Calu3 (cell line): ENCODE measurements at regions not wholly inside any gene's neighbourhood (a gene's known extent, or its start where the extent isn't known, plus 50 kb on each side); places are given as distances from the start of the nearest gene placed in this dataset.

ENCODE experiments used
- BruUV-seq: library from RNA; stranded (reverse); fragments of 400-500 nt; replicated peaks from 2 replicates; lab custom pipeline; 2021; lab: Mats Ljungman, UMichigan
- CTCF ChIA-PET: fragments of 300-600 bp; sonication (Branson Sonifier 250); formaldehyde crosslinking; loops from one replicate; lab custom pipeline; 2022; ENCODE audit warnings: antibody characterized with exemption; lab: Charles Lee
- DNase-seq: peaks from one replicate; pipeline ENCODE4 v3.0.0; 2022
- H3K27ac Mint-ChIP-seq: one replicate; pipeline ENCODE4 v1.8.0; 2022; ENCODE audit warnings: mixed read lengths; ENCODE audit not compliant: unreplicated experiment
- H3K27me3 Mint-ChIP-seq: one replicate; pipeline ENCODE4 v1.8.0; 2022; ENCODE audit warnings: mixed read lengths; ENCODE audit not compliant: unreplicated experiment
- H3K36me3 Mint-ChIP-seq: one replicate; pipeline ENCODE4 v1.8.0; 2022; ENCODE audit warnings: mild to moderate bottlenecking, moderate library complexity, mixed read lengths; ENCODE audit not compliant: insufficient read depth, unreplicated experiment
- H3K4me1 Mint-ChIP-seq: one replicate; pipeline ENCODE4 v1.8.0; 2022; ENCODE audit warnings: mild to moderate bottlenecking, low read depth, mixed read lengths; ENCODE audit not compliant: unreplicated experiment
- H3K4me3 Mint-ChIP-seq: one replicate; pipeline ENCODE4 v1.8.0; 2022; ENCODE audit warnings: mild to moderate bottlenecking, low read depth, moderate library complexity, mixed read lengths; ENCODE audit not compliant: unreplicated experiment
- H3K9me3 Mint-ChIP-seq: one replicate; pipeline ENCODE4 v1.8.0; 2022; ENCODE audit warnings: low read depth, mixed read lengths; ENCODE audit not compliant: unreplicated experiment
- CTCF ChIP-seq: fragments of 200-600 bp; IDR thresholded peaks from one replicate; pipeline ENCODE4 v1.8.0; 2022; ENCODE audit warnings: antibody characterized with exemption; ENCODE audit not compliant: unreplicated experiment
- intact Hi-C: fragments of 100-400 bp; cut with micrococcal nuclease; formaldehyde crosslinking; loops from one replicate; pipeline ENCODE4 v1.10.0; 2022; ENCODE audit not compliant: unreplicated experiment

GRCh38 chr9:75803130-75803529 is 87.3 kb upstream of the PCSK5 start:
- intact Hi-C loops = no loop called here
- H3K9me3 Mint-ChIP-seq = no peaks in the 10 kb centered on the region
- no peak for DNase-seq
- no peaks in the 10 kb centered on the region for H3K36me3 Mint-ChIP-seq
- H3K4me3 Mint-ChIP-seq = no peak overlapping the region
- H3K4me1 Mint-ChIP-seq = no peaks in the 10 kb centered on the region
- no peak overlapping the region for H3K27ac Mint-ChIP-seq
- no peaks in the 10 kb centered on the region for H3K27me3 Mint-ChIP-seq
- CTCF ChIA-PET = no interaction called here
- BruUV-seq = no TSS peak
- no peak for TF ChIP-seq CTCF

- no peak for TF ChIP-seq CTCF
- no peak overlapping the region for H3K27ac Mint-ChIP-seq
- intact Hi-C loops = no loop called here
- no TSS peak for BruUV-seq
- H3K4me1 Mint-ChIP-seq = no peaks in the 10 kb centered on the region
- H3K9me3 Mint-ChIP-seq = peaks cover 3% of the 10 kb centered on the region
- no peaks in the 10 kb centered on the region for H3K36me3 Mint-ChIP-seq
- H3K4me3 Mint-ChIP-seq = no peak overlapping the region
- DNase-seq = no peak
- peaks cover 7% of the 10 kb centered on the region for H3K27me3 Mint-ChIP-seq
- CTCF ChIA-PET = no interaction called here
These were observed 80.4 kb upstream of the PCSK5 start for GRCh38 chr9:75810063-75810462.

GRCh38 chr9:75811692-75812091 is 78.8 kb upstream of the PCSK5 start:
- no TSS peak for BruUV-seq
- no peak for TF ChIP-seq CTCF
- peaks cover 7% of the 10 kb centered on the region for H3K27me3 Mint-ChIP-seq
- H3K27ac Mint-ChIP-seq = no peak overlapping the region
- CTCF ChIA-PET = no interaction called here
- intact Hi-C loops = no loop called here
- peaks cover 3% of the 10 kb centered on the region for H3K9me3 Mint-ChIP-seq
- H3K36me3 Mint-ChIP-seq = no peaks in the 10 kb centered on the region
- DNase-seq = no peak
- no peaks in the 10 kb centered on the region for H3K4me1 Mint-ChIP-seq
- H3K4me3 Mint-ChIP-seq = no peak overlapping the region

- Mint-ChIP-seq H3K4me1 (no peaks in the 10 kb centered on the region), H3K9me3 (peaks cover 3% of the 10 kb centered on the region), H3K4me3 (no peak overlapping the region), H3K27me3 (peaks cover 7% of the 10 kb centered on the region), H3K36me3 (no peaks in the 10 kb centered on the region), H3K27ac (no peak overlapping the region)
- no peak for DNase-seq
- intact Hi-C loops = no loop called here
- no peak for TF ChIP-seq CTCF
- CTCF ChIA-PET = no interaction called here
- BruUV-seq = no TSS peak
These were observed 78.3 kb upstream of the PCSK5 start for GRCh38 chr9:75812141-75812540.
